H1 (cell line): ENCODE measurements at regions not wholly inside any gene's neighbourhood (a gene's known extent, or its start where the extent isn't known, plus 50 kb on each side); places are given as distances from the start of the nearest gene placed in this dataset.

Source experiments
- CHD7 ChIP-seq: fragments of 300-600 bp; sonication (generic); IDR thresholded peaks from 2 replicates; pipeline ENCODE4 v1.7.1; 2012; ENCODE audit warnings: low read length, moderate library complexity, mild to moderate bottlenecking, inconsistent platforms; ENCODE audit not compliant: insufficient replicate concordance

GRCh38 chr7:106471021-106471420 is 186.2 kb upstream of the NAMPT start (continued):
- no peak for TF ChIP-seq CHD7
